GM23248 (cell line): ENCODE measurements at regions not wholly inside any gene's neighbourhood (a gene's known extent, or its start where the extent isn't known, plus 50 kb on each side); places are given as distances from the start of the nearest gene placed in this dataset.

Experiments used
- EZH2 ChIP-seq: fragments of 200-600 bp; sonication (generic); IDR thresholded peaks from 2 replicates; pipeline ENCODE4 v1.6.1; 2018; ENCODE audit warnings: antibody characterized with exemption, mild to moderate bottlenecking; ENCODE audit not compliant: insufficient read depth, poor library complexity, severe bottlenecking
- EZH2phosphoT487 ChIP-seq: fragments of 200-600 bp; sonication (generic); IDR thresholded peaks from 2 replicates; pipeline ENCODE4 v1.6.1; 2018; ENCODE audit warnings: antibody characterized with exemption, moderate library complexity, mild to moderate bottlenecking, low read depth; ENCODE audit not compliant: insufficient read depth

GRCh38 chr6:112590326-112590725 is 243.2 kb downstream of the RFPL4B start:
- no peak for TF ChIP-seq EZH2phosphoT487
- TF ChIP-seq EZH2 = no peak
